GM23338 (cell line): ENCODE measurements at regions not wholly inside any gene's neighbourhood (a gene's known extent, or its start where the extent isn't known, plus 50 kb on each side); places are given as distances from the start of the nearest gene placed in this dataset.

Experiments
- CREB1 ChIP-seq: fragments of 250-450 bp; sonication (Bioruptor Pico); IDR thresholded peaks from 2 replicates; pipeline ENCODE4 v1.5.0; 2020; ENCODE audit warnings: low read depth, mild to moderate bottlenecking, moderate library complexity
- CTCF ChIP-seq, 2 experiments: fragments of 200-600 bp in 1 of 2; sonication (generic) in 1 of 2; conservative IDR thresholded peaks; 2 replicates each; pipeline versions ENCODE4 v1.5.1 to v1.6.1; 2016 to 2017; ENCODE audit warnings: antibody characterized with exemption in 2 of 2, low read depth in 2 of 2, mild to moderate bottlenecking in 2 of 2, moderate library complexity in 1 of 2
- ETS1 ChIP-seq: IDR thresholded peaks from 2 replicates; pipeline ENCODE4 v1.6.1; 2016; ENCODE audit warnings: antibody characterized with exemption
- EZH2 ChIP-seq: fragments of 200-600 bp; sonication (generic); IDR thresholded peaks from one replicate; pipeline ENCODE4 v1.8.0; 2017; ENCODE audit warnings: antibody characterized with exemption, mild to moderate bottlenecking, low read depth; ENCODE audit not compliant: unreplicated experiment
- EZH2phosphoT487 ChIP-seq: fragments of 200-600 bp; sonication (generic); IDR thresholded peaks from one replicate; pipeline ENCODE4 v1.8.1; 2018; ENCODE audit warnings: antibody characterized with exemption; ENCODE audit not compliant: unreplicated experiment
- JUNB ChIP-seq: IDR thresholded peaks from one replicate; pipeline ENCODE4 v1.6.1; 2016; ENCODE audit warnings: antibody characterized with exemption; ENCODE audit not compliant: unreplicated experiment
- NANOG ChIP-seq: IDR thresholded peaks from 2 replicates; pipeline ENCODE4 v1.6.1; 2016; ENCODE audit warnings: antibody characterized with exemption, borderline replicate concordance
- POLR2AphosphoS5 ChIP-seq: IDR thresholded peaks from 2 replicates; pipeline ENCODE4 v1.6.1; 2016; ENCODE audit warnings: antibody characterized with exemption, low read depth
- REST ChIP-seq: IDR thresholded peaks from one replicate; pipeline ENCODE4 v1.6.1; 2018; ENCODE audit warnings: antibody characterized with exemption; ENCODE audit not compliant: unreplicated experiment
- ZNF114 ChIP-seq: fragments of 250-450 bp; sonication (Bioruptor Pico); IDR thresholded peaks from 2 replicates; pipeline ENCODE4 v1.5.0; 2020; ENCODE audit warnings: mild to moderate bottlenecking, moderate library complexity
- ZNF331 ChIP-seq: fragments of 250-450 bp; sonication (Bioruptor Pico); IDR thresholded peaks from 2 replicates; pipeline ENCODE4 v1.5.0; 2020; ENCODE audit warnings: low read depth, mild to moderate bottlenecking, moderate library complexity
- ZNF462 ChIP-seq: fragments of 250-450 bp; sonication (Bioruptor Pico); IDR thresholded peaks from 2 replicates; pipeline ENCODE4 v1.5.0; 2020; ENCODE audit warnings: mild to moderate bottlenecking, moderate library complexity

GRCh38 chr13:24093047-24093446 is 67.5 kb upstream of the SPATA13 start:
- TF ChIP-seq REST (no peak), CTCF (conservative IDR thresholded peaks at IDR 0.05; ENCODE audit: low read depth in 2 of 2) (no peak), EZH2 (no peak), CREB1 (CRISPR knock-in tag) (no peak), POLR2AphosphoS5 (no peak), EZH2phosphoT487 (no peak), ZNF462 (CRISPR knock-in tag) (no peak), JUNB (no peak), ZNF114 (no peak), NANOG (no peak), ETS1 (no peak), ZNF331 (CRISPR knock-in tag) (no peak)
